Hematopoietic multipotent progenitor cell treated with erythropoietin and hydrocortisone succinate and interleukin-3 and kit ligand, for 4 days (in vitro differentiated cells): ENCODE measurements at regions not wholly inside any gene's neighbourhood (a gene's known extent, or its start where the extent isn't known, plus 50 kb on each side); places are given as distances from the start of the nearest gene placed in this dataset.

Experiments used
- DNase-seq: peaks from one replicate; pipeline ENCODE4 v3.0.0-alpha.2; 2015

DNA sequence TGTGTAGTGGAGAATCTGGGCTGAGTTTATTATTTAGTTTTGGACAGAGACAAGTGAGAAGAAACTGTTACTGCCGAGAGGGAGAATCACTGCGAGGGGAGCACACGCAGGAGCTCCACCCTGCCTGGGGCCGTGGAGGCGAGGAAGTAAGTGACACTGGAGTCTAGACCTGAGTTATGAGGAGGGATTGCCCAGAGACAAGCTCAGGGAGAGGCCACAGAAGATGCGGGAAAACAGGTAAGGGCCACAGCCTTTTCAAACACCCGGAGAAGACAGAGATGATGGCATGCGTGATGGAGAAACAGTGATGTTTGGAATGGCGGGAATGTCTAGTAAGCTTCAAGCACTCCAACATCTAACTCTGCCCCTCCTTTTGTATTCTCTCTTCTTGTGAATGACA lies 84.1 kb downstream of the TNFSF11 start:
- DNase-seq = no peak

- DNase-seq = peak; percentile 10
These were observed 86.5 kb downstream of the TNFSF11 start for GRCh38 chr13:42660333-42660965.

DNA sequence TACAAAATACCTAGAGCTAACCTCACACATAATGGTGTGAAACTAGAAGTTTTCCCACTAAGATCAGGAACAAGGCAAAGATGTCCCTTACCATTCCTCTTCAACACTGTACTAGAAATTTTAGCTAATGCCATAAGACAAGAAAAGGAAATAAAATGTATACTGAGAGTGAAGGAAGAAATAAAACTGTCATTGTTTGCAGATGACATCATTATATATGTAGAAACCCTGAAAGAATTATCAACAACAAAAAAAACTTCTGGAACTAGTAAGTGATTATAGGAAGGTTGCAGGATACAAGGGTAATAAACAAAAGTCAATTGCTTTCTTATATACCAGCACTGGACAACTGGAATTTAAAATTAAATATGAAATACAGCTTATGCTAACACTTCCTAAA lies 93.7 kb downstream of the TNFSF11 start:
- no peak for DNase-seq

- no peak for DNase-seq
These were observed 97.5 kb downstream of the TNFSF11 start for GRCh38 chr13:42671502-42671901.

DNA sequence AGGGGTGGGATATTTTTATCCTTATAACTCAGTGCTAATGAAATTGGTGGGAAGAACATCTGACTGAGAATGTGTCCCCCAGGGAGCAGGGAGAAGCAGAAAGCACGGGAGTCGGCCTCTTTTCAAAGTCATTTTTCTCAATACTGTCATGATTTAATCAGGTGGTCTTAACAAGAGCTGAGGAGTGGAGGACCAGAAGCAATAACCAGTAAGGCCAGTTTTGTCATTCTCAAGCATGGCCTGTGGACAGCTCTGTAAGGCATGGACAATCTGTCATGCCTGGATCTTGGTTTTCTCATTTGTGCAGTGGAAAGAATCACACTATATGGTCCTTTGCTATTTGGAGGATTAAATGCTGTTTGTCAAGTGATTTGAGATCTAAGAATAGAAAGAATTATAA lies 99.7 kb downstream of the TNFSF11 start:
- DNase-seq = no peak

DNA sequence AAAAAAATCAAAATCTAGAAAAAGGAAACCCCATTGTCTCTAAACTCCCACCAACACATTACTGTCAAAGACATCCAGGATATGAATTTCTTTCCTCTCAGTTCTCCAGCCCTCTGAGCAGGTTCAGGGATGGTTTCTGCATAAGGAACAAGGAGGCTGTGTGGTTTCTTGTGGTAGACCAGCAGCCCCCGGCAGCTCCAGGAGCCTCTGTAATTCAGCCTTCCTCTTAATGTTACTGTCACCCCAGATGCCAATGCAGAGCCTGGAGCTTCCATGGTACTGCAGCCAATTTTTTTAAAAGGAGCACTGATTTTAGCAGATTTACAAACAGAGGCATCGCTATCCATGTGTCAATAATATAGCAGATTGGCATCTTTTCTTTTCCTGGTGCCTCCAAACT lies 100.6 kb upstream of the FAM216B start:
- DNase-seq = no peak

- no peak for DNase-seq
These were observed 99.9 kb upstream of the FAM216B start for GRCh38 chr13:42681326-42682100.

- no peak for DNase-seq
These were observed 97.2 kb upstream of the FAM216B start for GRCh38 chr13:42684226-42684625.

- no peak for DNase-seq
These were observed 95.6 kb upstream of the FAM216B start for GRCh38 chr13:42685751-42686150.

GRCh38 chr13:42686165-42686564 lies 95.2 kb upstream of the FAM216B start:
- no peak for DNase-seq

DNA sequence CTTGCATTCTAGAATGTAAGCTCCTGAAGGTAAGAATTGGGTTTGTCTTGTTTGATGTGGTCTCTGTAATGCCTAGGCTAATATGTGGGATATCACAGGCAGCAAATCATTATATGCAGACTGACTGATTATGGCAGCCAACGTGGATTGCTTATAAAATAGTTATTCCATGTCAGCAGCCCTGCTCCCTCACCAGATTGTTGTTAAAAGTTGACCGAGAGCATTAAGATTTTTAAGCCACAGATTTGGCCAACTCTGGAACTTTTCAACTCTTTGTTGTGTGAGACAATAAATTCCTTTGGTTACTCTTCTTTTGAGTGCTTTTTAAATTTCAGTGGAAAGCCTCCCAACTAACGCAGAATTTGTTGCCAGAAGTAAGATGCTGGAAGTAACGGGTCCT lies 92.6 kb upstream of the FAM216B start:
- no peak for DNase-seq

DNA sequence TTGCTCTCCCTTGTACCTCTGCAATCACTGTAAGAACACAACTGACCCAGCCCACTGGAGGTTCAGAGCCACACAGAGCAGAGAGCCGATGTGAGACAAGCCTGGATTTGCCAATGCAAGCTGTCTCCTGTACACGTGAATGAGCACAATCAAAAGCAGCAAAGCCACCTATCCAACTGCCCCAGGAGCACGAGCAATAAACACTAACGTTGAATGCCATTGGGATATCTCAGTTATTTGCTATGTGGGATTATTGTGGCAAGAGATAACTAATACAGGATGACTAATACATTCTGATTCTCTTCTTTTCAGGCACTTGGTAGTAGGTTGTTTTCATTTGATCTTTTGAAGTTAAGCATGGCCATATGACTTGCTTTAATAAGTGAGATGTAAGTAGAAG lies 85.2 kb upstream of the FAM216B start:
- DNase-seq = no peak

DNA sequence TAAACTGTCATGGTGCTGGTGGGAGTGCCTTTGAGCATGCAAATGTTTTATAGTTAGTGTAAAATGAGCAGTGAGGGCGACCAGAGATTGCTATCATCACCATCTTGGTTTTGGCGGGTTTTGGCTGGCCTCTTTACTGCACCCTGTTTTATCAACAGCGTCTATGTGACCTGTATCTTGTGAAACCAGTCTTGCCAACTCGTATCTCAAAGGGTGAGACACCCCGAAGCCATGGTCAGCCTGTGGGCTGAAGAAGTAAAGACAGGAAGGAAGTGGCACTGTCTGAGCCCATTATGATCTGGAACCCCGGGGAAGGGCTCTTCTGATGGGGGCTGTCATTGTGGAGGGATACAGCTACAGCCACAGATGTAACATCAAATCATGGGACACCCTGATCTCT lies 81.5 kb upstream of the FAM216B start:
- peak; percentile 69 for DNase-seq

- DNase-seq = no peak
These were observed 78.7 kb upstream of the FAM216B start for GRCh38 chr13:42702716-42703115.

GRCh38 chr13:42703740-42704139 lies 77.6 kb upstream of the FAM216B start:
- DNase-seq = no peak

DNA sequence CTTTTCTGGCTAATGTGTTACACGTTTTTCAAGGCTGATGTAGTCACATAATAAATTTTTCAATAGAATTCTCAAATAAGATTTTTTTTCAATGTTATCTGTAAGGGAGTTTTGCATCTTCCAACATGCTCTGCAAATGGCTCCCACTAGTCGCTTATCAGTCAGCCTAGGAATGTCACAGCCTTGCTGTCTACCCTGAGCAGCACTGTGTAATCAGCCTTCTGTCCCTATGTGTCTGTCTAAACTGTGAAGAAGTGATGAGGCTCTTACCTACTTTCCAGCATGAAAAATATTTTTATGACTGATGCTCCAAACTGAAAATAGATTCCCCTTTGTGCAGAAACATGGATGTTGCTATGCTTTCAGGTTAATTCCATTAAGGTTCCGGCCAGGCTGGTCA lies 75.1 kb upstream of the FAM216B start:
- no peak for DNase-seq

- no peak for DNase-seq
These were observed 74.3 kb upstream of the FAM216B start for GRCh38 chr13:42707048-42707447.

GRCh38 chr13:42707586-42707985 lies 73.8 kb upstream of the FAM216B start:
- DNase-seq = no peak

GRCh38 chr13:42708391-42708790 lies 73.0 kb upstream of the FAM216B start:
- no peak for DNase-seq

GRCh38 chr13:42709276-42709675 lies 72.1 kb upstream of the FAM216B start:
- no peak for DNase-seq

GRCh38 chr13:42715909-42716308 lies 65.5 kb upstream of the FAM216B start:
- no peak for DNase-seq

DNA sequence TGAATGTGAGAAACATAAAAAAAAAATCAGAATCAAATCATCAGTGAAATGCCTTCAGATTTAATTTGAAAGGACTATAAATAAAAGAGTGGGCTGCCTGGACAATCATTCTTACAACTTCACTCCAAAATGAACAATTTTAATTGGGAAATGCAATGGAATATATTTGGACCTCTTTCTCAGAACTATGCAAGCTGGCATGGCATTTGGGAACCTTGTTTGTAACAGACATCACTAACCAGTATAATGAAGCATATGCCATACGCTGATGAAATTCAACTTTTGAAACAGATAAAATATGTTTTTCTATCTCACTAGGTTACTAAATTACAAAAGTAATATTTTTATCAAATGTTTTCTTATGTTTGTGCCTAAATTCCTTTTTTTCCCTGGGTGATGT lies 64.2 kb upstream of the FAM216B start:
- no peak for DNase-seq

GRCh38 chr13:42720113-42720857 lies 61.1 kb upstream of the FAM216B start:
- DNase-seq = peak; percentile 70

DNA sequence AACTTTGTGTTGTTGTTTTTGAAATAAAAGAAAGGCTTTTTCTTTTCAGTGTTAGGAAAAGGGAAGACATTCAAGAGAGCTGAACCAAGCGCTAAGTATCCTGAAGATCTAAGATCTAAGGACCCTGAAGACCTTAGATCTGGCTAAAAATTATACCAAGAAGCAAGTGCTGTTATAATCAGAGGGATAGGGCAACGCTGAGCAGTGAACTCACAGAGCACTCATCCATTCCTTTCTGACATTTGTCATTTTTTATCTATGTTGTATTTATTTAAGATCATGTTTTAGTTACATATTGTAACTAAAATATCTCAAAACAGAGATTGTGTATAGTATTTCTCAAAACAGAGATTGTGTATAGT lies 60.5 kb upstream of the FAM216B start:
- no peak for DNase-seq
